HS-5 (cell line): ENCODE measurements at regions not wholly inside any gene's neighbourhood (a gene's known extent, or its start where the extent isn't known, plus 50 kb on each side); places are given as distances from the start of the nearest gene placed in this dataset.
"Not testable (repeated sequence)": the region's sequence is repeated elsewhere in the genome, so short reads cannot be mapped to it uniquely, and the experiment has no call there.

ENCODE experiments used
- DNase-seq: peaks from one replicate; pipeline ENCODE4 v3.0.0-alpha.2; 2012; ENCODE audit warnings: low read depth

DNA sequence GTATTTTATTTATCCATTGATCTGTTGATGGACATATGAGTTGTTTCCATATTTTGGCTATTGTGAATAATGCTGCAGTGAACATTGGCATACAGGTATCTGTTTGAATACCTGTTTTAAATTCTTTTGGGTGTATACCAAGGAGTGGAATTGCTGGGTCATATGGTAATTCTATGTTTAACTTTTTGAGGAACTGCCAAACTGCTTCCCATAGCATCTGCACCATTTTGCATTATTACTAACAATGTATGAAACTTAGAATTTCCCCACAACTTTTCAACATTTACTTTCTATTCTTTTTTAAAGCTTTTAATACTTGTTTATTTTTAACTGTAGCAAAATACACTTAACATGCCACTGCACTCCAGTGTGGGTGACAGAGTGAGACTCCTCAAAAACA is 57.0 kb upstream of the MSN start:
- no peak for DNase-seq

DNA sequence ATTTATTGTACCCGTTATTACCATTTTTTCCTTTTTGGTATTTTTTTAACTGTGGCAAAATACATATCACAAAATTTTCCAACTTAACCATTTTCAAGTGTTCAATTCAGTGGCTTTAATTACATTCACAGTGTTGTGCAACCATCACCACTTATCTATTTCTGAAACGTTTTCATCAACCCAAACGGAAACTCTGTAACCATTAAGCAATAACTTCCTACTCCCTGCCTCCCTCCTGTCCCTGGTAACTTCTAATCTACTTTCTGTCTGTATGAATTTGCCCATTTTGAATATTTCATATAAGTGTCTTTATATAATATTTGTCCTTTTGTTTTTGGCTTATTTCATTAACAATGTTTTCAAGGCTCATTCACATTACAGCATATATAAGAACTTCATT is 57.4 kb upstream of the MSN start:
- DNase-seq = no peak

DNA sequence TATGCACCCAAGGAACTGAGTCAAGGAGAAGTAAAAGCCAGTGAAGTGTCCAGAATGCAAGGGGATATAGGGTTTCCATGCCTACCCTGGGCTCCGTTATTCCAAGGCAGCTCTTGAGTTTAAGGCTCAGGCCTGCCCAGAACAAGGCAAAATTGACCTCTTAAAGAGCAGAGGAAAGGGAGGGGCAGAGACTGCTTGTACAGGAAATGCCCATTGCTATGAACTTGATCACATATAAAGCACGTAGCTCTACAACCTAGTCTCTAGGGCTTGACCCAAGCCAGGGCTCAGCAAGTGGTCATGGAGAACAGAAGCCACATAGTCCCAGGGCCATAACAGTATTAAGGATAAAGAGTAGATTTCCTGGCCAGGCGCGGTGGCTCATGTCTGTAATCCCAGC is 58.2 kb upstream of the MSN start:
- DNase-seq = no peak

DNA sequence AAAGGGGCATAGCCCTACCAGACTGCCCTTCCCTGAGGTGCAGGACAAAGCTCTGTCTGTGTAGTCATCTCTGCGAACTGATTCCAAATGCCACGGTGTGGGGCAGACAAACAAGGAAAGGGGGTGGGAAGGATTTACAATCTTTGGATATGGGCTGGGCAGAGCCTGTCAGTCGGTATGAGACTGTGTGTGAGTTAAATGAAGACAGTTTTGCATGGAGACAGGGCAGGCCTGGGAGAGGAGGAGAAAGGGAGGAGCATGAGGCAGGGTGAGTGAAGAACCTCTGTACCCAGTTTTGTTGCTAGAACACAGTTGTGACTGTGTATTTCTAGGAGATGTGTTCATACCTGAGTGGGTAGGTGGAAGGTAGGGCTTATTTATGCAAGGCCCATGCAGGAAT is 59.4 kb upstream of the MSN start:
- DNase-seq = no peak

DNA sequence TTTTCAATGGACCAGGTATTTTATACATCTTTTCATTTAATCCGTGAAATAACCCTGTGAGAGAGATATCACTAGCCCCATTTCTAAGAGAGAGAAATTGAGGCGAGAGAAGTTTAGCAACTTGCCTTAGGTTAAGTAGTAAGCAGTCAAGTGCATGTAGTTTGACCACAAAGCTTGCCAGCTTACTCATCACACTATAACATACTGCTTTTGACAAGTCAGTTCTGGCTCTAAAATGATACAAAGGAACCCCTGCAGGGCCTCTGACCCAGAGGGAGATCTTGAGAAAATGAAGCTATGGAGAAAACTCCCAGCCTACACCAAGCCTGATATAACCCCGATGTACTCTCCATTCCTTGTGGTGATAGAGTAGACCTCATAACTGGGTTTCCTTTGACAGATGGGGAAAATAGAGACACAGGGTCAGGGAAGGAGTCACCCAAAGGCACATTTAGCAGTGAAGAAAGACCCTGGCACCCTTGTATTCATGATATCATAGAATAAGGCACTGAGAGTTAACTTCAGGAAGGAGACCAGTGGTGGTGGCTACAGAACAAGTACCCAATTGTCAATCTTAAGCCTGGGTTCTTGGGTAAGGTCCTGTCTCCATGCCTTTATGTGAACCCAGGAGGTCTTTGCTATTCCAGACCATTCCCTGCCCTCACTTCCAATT is 60.2 kb upstream of the MSN start:
- DNase-seq = no peak

DNA sequence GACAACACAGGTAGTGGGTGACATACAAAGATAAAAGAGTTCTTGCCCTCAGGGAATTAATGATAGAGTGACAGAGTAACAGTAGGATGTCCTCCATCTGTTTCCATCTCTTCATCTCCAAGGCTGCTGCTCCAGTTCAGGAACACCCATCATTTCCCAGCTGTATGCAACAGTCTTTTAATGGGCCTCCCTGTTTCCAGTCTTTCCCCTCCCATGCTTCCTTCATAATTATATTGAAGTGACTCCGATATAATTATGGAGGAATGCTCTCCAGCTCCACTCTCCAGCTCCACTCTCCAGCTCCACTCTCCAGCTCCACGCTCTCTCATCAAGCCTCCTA is 65.3 kb upstream of the MSN start:
- no peak for DNase-seq

DNA sequence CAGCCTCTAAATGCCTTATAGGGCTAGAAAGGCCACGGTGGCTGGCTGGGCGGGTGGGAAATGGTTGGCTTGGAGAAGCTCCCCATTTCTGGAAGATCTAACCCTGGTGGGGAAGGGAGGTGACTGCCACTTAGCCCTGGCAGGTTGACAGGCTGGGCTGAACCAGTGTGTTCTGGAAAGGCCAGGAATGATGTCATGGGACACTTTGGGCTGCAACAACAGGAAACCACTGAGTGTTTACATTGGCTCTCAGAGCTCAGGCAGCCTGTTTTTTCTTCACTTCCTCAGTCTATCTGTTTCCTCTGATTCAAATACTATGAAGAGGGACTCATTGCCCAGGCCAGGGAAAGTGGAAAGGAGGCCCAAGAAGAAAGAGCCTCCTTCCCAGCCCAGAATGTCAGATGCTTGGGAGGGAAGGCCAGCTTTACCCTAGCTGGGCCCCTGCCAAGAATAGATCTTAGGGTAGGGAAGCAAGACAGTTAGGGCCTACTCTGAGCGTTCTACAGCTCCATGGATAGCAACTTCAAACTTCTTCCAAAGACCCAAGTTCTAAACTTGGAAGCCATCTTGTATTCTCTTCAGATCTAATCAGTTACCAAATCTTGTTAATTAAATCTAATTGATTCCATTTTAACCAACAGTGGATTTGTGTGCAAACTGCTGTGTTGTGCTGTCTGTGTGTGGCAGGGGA is 65.8 kb upstream of the MSN start:
- no peak for DNase-seq

DNA sequence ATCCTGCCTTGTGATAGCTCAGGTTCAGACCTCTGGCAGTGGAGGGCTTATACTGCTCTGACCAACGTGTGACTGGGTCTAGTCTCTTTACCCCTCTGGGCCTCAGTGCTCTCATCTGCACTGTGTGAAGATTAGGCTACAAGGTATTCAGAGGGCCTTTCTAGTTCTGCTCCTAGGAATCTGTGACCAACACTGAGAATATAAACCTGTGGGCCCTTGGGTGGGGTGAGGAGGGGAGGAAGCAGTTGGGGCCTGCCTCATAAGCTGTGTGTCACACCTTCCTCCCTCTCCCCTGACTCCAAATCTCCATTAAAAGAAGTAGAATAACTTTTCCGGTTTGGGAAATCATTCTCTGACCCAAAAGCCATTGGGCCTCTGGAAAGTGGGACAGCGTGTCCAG is 66.3 kb upstream of the MSN start:
- DNase-seq = no peak

DNA sequence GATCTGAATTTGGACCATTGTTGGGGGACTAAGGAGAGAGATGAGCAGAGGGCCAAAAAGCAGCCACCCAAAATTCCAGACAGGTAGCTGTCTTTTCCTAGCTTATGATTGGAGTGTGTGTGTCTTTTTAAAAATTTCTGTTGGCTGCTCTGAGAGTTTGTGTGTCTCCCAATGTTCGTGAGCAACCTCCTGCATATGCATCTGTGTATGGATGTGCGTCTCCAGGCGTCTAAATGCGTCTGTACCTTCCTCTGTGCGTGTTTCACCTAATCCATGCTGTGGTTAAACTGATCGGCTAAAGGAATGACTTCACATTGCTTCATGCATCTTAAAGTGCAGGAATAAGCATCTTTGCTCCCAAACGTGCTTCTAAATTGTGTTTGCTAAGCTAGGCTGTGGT is 65.5 kb upstream of the LAS1L start:
- DNase-seq = no peak

DNA sequence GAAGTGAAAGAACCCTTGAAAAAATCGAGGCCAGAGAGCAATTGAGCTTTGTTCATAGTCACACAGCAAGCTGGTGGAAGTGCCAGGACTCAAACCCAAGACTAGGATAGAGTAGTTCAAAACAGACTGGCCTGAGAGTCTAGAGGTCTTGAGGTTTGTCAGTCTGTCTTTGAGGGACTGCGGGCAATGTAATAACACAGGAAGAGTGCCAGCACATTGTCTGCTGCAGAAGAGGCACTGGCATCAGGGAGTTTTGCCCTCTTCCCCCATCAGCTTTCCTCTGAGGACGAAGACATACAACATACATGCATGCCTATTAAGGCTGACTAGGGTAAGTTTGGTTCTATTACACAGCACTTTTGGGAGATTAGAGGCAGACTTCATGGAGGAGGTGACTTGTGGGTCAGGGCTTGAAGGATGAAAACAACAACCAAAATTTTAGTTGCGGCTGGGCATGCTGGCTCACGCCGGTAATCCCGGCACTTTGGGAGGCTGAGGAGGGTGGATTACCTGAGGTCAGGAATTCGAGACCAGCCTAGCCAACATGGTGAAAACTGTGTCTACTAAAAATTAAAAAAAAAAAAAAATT is 64.1 kb upstream of the LAS1L start:
- no peak for DNase-seq

DNA sequence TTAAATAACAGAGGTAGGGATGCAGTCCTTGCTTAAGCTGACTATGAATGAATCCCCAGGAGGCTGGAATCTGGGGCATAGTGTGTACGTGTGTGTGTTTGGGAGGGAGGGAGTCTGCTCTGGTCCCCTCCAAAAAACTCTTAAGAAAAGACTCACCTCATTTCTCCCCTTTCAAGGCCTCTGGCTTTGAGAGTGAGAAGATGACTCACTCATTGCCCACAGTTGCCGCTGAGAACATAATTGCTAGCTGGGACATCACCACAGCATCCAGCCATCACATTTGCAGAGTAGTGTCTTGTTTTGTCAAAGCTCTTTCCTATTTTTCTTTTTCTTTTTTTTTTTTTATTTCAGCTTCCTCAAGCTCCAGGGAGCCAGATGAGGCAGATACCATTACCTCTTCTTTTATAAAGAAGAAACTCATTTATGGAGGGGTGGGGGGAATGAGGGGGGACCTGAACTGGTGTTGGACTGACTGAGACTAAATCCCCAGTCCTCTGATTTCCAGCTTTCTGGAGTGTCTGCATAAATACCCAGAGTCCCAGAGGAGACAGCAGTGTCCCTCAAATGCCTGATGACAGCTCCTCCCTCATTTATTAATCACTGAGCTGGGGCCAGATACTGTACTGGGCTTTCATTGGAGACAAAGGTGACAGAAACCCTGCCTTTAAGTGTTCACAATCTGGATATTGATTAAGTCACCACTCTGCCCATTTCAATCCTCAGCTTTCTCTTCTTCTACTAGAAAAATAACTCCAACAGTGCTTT is 61.9 kb upstream of the LAS1L start:
- no peak for DNase-seq

DNA sequence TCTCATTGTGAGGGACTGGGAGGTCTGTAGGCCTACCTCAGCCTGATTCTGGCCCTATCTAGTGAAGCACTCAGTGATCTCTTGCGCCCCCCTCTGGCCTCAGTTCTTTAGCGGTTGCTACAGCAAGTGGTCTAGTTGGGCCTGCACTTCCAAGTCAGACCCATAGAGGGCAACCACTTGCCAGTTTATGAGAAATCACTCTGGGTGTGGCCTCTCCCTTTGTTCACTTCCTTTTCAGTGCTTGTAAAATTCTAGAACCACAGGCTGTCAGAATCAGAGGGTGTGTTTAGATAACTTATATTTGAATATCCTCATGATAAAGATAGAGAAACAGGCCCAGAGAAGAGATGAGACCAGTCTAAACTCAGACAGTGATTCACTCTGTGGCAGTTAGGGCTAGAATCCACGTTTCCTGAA is 60.9 kb upstream of the LAS1L start:
- peak; percentile 70 for DNase-seq

DNA sequence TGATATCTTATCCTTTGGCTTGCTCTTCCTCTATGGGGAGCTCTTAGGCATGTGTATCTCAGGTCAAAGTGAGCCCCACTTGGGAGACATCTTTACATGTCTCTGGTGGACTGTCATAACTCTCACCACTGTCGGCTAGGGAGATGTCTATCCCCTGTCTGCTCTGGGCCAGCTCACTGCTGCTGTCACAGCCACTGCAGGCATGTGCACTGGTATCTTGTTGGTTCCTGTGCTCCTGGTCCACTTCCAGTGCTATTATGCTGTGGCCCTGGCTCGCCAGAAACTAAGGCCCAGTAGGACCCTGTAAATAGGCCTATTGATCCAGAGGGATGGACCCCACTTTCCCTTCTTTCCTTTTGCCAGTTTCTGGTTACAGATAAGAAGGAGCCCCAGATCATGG is 56.6 kb upstream of the LAS1L start:
- DNase-seq = no peak

DNA sequence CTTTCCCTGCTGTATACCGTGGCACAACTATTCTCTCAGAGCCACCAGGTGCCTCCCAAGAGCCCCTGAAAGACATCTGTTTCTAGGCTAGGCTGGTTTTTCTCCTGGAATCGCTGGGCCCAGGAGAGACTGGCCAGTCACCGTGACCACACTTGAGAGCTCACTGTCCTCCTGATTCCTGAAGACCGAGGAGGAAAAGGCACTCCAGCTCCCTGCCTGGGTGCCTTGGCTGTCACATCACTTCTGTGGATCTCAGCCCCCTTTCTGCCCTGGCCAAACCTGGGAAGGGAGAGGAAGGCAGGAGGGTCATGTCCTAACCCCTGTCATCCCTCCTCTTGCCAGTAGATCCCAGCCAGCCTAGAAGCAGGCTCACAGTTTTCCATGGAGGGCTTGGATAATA is 54.7 kb upstream of the LAS1L start:
- DNase-seq = no peak

DNA sequence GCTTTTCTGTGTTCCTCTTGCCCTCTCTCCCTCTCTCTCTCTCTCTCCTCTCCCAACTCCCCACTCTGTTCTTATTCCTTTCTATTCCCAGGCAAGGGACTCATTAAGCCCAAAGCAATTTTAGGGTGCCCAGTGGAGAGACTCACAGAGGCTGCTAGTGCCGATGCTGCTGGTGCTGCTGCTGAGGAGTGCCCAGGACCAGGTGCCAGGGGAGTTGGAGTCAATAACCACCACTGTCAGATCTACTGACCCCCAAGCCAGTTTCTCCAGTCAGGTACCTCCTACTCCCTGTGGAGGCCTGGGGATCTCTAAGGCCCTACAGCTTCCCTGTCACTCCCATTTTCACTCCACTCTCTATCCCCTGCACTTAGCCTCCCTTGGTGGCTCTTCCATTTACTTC is 54.2 kb upstream of the LAS1L start:
- no peak for DNase-seq

DNA sequence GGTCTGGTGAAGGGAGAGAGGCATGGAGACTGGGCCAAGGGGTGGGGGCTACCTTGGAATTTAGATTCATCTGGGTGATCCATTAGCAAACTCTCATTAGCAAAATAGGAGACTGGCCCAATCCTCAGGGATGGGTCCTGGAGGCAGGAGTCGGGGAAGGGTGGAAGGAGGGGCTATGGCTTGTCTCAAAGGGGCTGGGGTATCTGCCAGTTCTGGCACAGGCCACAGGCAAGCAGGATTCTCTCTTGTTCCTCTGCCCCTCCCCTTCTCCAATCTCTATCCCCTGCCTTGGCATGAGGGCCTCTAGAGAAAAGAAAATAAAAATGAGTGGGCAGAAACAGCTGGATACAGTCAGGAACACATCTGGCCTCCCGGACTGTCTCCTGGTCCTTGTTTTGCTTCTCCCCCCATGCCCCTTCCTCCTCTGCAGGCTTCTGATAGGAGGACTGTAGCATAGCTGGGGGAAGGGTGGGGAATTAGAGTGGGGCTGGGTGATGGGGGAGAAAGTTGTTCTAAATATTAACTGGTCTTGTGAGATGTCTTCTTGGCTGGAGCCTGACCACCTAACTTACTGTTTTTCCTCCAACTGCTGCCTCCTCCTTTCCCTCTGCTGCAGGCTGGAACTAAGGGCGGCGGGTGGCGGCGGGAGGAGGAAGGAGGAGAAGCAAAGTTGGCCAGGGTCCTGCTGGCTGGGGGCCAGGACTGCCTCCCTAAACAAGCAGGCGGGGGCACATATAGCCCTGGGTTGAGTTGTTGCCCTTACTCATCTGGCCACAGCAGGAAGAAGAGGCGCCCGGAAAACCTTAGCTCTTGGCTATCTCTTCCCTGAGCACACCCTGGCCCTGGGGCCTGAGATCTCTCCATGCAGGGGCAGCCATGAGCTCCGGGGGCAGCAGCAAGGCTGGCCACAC is 53.3 kb upstream of the LAS1L start:
- no peak for DNase-seq

DNA sequence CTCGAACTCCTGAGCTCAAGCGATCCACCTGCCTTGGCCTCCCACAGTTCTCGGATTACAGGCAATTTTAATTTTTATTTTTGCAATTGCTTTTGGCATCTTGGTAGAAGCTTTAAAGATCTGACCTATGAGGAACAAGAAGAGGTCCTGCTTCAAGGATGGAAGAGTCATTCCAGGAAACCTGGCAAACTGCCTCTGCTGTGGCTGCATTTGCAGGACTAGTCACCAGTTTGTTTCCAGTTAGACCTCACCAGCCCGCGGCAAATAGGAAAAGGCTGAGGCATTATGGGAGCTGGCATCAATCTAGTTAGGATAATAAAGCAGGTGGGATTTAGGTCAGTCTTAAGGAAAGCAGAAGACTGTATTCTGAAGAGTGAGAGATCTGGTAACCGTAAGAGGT is 51.9 kb upstream of the LAS1L start:
- no peak for DNase-seq

DNA sequence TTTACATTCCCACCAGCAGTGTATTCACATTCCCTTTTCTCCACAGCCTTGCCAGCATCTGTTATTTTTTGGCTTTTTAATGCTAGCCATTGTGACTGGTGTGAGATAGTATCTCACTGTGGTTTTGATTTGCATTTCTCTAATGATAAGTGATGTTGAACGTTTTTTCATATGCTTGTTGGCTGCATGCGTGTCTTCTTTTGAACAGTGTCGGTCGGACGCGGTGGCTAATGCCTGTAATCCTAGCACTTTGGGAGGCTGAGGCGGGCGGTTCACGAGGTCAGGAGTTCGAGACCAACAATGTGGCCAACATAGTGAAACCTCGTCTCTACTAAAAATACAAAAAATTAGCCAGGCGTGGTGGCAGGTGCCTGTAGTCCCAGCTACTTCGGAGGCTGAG is 50.6 kb upstream of the LAS1L start:
- not testable (repeated sequence) for DNase-seq
